GM18867 (cell line): ENCODE measurements at regions not wholly inside any gene's neighbourhood (a gene's known extent, or its start where the extent isn't known, plus 50 kb on each side); places are given as distances from the start of the nearest gene placed in this dataset.
"Not testable (repeated sequence)": the region's sequence is repeated elsewhere in the genome, so short reads cannot be mapped to it uniquely, and the experiment has no call there.

Experiments used
- ATAC-seq: cut with Tn5 transposase; IDR thresholded peaks from one replicate; pipeline ENCODE4 v1.9.1; 2021; ENCODE audit warnings: mild to moderate bottlenecking, moderate library complexity; ENCODE audit not compliant: unreplicated experiment

DNA sequence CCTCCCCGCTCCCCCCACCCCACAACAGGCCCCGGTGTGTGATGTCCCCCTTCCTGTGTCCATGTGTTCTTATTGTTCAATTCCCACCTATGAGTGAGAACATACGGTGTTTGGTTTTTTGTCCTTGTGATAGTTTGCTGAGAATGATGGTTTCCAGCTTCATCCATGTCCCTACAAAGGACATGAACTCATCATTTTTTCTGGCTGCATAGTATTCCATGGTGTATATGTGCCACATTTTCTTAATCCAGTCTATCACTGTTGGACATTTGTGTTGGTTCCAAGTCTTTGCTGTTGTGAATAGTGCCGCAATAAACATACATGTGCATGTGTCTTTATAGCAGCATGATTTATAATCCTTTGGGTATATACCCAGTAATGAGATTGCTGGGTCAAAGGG, 104.3 kb downstream of the MTPN start:
- not testable (repeated sequence) for ATAC-seq

GRCh38 chr7:135862586-135863340, 114.2 kb upstream of the FAM180A start:
- ATAC-seq = no peak

GRCh38 chr7:135859538-135859937, 110.9 kb upstream of the FAM180A start:
- no peak for ATAC-seq

- ATAC-seq = no peak
Observed at GRCh38 chr7:135858851-135859250, 110.2 kb upstream of the FAM180A start.

GRCh38 chr7:135858379-135858778, 109.8 kb upstream of the FAM180A start:
- ATAC-seq = no peak

DNA sequence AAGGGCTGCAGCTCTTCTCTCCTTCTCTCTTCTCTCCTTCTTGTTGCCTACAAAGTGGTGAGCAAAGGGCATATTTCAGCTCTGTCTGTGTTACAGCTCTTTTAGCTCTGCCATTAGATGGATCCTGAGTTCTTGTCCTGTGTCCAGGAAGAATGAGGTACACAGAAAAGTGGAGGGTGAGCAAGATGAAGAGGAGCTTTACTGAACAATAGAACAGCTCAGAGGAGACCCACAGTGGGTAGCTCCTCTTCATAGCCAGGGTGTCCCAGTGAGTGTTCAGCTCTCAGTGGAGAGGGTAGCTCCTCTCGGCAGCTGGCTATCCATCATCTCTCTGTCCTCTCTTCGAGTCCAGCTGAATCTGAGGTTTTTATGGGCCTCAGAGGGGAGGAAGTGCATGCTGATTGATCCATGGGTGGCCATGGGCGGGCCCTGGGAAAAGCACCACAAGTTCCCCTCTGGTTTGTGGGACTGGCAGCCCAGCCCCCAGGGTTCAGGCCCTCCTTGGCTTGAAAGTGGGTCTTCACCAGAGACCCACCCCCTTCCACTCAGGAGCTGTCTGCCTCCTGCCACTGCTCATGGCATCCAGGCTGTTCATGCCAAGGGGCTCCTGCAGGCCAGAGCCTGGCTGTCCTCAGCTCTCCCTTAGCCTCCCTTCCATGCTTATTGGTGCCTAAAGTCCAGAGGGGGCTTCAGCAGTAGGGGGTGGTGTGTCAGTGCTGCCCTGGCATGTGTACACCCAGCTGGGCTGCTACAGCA, 109.1 kb upstream of the FAM180A start:
- ATAC-seq = no peak

- ATAC-seq = no peak
Observed at GRCh38 chr7:135856356-135857144, 107.9 kb upstream of the FAM180A start.

- ATAC-seq = no peak
Observed at GRCh38 chr7:135855846-135856245, 107.2 kb upstream of the FAM180A start.

- ATAC-seq = no peak
Observed at GRCh38 chr7:135853499-135853898, 104.9 kb upstream of the FAM180A start.

DNA sequence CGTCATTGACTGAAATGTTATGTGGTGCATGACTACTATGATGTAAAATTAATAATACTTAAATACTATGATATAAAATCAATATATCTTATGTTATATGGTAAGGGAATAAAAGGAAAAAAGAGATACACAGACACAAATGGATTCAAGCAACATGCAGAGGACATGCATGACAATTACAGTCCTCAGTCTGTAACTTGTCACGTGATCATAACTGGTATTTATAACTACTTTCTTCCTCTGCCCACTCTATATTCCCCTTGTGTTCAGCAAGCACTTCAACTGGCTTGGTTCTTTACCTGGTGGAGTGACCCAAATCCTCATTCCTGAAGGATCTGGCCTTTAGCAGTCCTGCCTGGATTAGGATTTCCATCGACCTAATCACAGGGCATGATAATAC, 104.4 kb upstream of the FAM180A start:
- ATAC-seq = no peak

- ATAC-seq = no peak
Observed at GRCh38 chr7:135847242-135847641, 98.6 kb upstream of the FAM180A start.

GRCh38 chr7:135846339-135846738, 97.7 kb upstream of the FAM180A start:
- no peak for ATAC-seq

DNA sequence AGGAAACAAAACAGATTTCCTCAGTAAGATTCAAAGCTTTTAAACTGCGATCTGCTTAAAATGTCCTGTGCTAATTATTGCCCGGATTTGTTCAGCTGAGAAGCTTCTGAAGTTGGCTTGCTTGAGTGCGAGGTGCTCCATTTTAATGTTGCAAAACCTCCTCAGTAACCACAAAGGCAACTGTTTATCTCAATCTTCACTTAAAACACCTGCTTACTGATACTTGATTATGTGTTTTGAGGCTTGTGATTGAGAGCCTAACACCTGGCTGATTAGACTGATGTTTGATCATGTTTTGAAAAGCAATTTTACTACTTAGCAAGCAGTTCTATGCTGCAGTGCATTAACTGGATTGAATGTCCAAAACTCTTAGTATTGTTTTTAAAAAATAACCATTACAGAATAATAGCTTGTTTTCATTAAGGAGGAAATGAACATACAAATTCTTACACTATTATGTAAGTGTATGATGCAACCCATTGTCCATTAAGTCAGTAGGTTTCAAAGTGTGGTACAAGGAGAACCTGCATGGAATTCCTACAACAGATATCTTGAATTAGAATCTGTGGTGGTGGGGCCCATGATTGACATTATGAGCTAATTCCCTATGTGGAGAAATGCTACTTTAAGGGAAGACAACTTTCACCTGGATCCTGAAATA, 96.9 kb upstream of the FAM180A start:
- ATAC-seq = no peak

- no peak for ATAC-seq
Observed at GRCh38 chr7:135844903-135845302, 96.3 kb upstream of the FAM180A start.

DNA sequence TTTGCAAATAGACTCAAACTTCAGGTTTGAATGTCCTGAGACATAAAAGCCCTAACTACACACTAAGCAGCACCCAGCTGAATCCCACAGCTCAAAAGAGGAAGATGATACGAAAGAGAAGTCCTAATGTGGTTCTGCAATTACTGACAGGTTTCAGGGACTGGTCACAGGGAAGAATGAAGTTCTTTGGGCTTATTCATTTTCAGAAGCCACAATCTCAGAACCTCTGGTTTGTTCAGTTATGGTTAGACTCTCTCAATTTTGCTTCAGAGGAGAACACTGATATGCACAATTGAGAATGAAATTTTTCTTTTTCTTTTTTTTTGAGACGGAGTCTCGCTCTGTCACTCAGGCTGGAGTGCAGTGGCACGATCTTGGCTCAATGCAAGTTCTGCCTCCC, 94.6 kb upstream of the FAM180A start:
- ATAC-seq = peak; percentile 93

DNA sequence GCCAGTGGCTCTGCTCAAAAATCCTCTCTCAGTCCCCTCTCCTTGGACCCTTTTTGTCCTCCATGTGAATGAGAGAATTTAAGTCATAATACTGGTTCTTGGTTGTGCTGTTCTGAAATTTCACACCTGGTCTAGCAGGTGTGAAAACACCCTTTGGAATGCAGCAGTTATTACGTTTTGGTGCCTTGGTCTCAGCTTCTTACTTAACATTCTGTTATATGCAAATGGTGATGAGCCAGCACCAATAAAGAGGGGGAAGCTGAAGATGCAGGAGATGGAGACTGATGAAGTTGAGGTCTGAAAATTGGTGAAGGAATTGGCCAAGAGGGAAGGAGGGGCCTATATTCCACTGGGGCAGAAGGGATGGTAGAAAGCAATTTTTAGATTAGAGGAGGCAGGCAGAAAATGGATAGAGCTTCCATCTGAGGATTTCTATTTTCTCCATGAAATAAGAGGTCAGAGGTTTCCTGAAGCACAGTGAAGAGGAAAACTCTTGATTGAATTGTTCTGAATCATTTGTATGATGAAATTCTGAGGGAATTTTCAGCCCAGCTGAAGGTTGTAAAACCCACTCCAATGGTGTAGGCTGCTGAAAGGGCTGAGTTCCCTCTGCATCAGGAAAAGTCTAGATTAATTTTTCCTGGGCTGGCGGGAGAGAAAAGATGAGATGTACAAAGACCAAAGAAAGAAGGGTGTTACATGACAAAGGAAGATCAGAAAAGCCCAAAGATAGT, 94.0 kb upstream of the FAM180A start:
- ATAC-seq = no peak

DNA sequence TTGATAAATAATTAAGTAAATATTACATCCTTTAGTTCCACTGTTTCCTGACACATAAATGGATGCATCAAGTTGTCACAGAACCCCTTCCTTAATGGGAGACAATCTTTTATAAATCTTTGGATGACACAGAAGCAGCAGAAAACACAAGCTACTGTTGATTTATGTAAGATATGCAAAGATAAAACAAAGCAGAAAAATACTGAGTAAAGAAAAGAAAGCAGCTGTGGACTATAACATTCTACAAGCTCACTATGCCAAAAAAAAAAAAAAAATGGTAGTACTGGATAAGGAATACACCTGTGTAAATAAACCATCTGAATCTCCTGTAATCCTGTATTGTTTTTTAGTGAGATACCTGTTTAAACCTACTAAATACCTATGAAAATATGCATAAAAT, 92.0 kb upstream of the FAM180A start:
- ATAC-seq = no peak

DNA sequence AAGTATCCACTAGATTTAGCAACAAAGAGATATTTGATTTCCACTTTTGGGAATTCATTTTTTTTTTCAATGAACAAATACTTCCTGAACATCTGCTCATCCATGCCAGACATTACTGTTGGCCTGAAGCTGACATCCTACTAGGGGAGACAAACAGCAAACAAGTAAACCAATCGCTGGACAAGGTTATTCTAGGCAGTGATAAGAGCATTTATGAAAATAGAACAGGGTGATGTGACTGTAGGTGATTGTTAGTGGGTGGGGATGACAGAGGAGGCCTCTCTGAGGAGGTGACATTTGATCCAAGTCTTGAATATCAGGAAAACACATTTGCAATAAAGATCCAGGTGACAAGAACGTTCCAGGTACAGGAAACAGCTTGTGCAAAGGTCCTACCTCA, 89.1 kb upstream of the FAM180A start:
- ATAC-seq = no peak

DNA sequence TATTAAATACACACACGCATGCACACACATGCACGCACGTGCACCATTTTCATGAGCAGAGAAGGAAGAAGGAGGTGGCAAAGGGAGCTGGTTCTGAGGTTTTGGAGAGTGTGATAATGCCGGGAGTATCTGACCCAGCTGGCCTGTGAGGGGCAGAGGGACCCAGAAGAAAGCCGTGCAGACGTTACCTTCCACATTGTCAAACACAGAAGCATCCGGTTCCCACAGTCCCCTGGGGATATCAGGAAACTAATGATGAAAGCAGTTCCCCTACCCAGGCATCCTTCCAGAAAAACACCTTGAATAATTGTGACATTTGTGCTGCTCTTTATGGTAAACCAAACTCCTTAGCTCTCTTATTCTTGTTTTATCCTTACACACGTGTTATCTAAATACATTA, 85.7 kb upstream of the FAM180A start:
- no peak for ATAC-seq

GRCh38 chr7:135833642-135834041, 85.0 kb upstream of the FAM180A start:
- no peak for ATAC-seq
